C4-2B (cell line): ENCODE measurements at regions not wholly inside any gene's neighbourhood (a gene's known extent, or its start where the extent isn't known, plus 50 kb on each side); places are given as distances from the start of the nearest gene placed in this dataset.

Experiments used
- H3K27ac ChIP-seq: fragments of 450-650 bp; 2 replicates; pipeline ENCODE4 v1.5.1; 2017
- CTCF ChIP-seq: fragments of 450-650 bp; conservative IDR thresholded peaks from 2 replicates; pipeline ENCODE4 v1.5.1; 2017; ENCODE audit warnings: mild to moderate bottlenecking
- ZFX ChIP-seq: fragments of 450-650 bp; IDR thresholded peaks from 2 replicates; pipeline ENCODE4 v1.6.1; 2017

GRCh38 chr4:138310991-138311390, 68.8 kb upstream of the SLC7A11 start:
- no peak for TF ChIP-seq ZFX
- TF ChIP-seq CTCF = no peak
- no peak overlapping the region for H3K27ac ChIP-seq

- H3K27ac ChIP-seq = no peak overlapping the region
- TF ChIP-seq CTCF (no peak), ZFX (no peak)
These were observed 68.3 kb upstream of the SLC7A11 start for GRCh38 chr4:138310498-138310897.

DNA sequence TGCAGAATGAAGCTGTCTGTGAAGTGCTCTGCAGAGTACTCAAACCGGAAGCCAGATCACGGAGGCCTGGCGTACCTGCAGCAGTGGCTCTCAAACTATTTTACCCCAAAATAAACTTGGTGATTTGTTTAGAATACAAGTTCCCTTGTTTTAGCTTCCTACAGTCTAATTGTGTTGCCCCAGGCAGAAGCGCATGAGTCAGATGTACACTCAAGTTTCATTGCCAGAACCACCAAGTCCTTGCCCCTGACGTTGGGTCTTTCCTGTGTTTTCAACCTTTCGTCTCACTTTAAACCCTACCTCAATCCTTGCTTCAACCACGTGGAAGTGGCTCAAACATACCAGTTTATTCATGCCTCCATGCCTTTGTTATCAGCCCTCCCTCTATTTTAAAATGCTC, 66.2 kb upstream of the SLC7A11 start:
- TF ChIP-seq CTCF (no peak), ZFX (no peak)
- no peak overlapping the region for H3K27ac ChIP-seq

DNA sequence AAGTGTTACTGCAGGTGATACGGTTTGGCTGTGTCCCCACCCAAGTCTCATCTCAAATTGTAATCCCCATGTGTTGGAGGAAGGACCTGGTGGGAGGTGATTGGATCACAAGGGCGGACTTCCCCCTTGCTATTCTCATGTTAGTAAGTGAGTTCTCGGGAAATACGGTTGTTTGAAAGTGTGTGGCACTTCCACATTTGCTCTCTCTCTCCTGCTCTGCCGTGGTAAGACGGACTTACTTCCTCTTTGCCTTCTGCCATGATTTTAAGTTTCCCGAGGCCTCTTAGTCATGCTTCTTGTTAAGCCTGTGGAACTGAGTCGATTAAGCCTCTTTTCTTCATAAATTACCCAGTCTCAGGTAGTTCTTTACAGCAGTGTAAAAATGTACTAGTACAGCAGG, 65.2 kb upstream of the SLC7A11 start:
- no peak for TF ChIP-seq ZFX
- no peak for TF ChIP-seq CTCF
- H3K27ac ChIP-seq = no peak overlapping the region

DNA sequence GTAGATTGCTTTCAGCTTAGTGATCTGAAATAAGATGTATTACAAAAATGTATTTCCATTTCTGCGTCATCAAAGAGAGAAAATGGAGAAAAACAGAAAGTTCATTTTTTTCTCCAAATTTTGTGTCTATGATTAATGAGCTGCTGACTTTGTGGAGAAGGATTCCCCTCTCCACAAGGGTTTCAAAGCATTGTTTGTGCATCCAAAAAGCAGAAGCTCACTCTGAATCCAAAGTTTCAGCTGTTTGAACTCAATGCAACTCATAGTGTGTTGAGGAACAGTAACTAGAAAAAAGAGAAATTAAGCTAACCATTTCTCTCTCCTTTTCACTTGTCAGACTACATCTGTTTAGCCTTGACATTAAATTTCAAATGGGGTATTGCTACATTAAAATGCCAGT, 62.9 kb upstream of the SLC7A11 start:
- TF ChIP-seq CTCF (no peak), ZFX (no peak)
- H3K27ac ChIP-seq = no peak overlapping the region

GRCh38 chr4:138301536-138301935, 59.4 kb upstream of the SLC7A11 start:
- TF ChIP-seq CTCF (no peak), ZFX (no peak)

GRCh38 chr4:138300616-138301015, 58.5 kb upstream of the SLC7A11 start:
- TF ChIP-seq CTCF = no peak
- no peak for TF ChIP-seq ZFX
- no peak overlapping the region for H3K27ac ChIP-seq

More at GRCh38 chr4:138301536-138301935, 59.4 kb upstream of the SLC7A11 start:
- no peak overlapping the region for H3K27ac ChIP-seq

GRCh38 chr4:138299881-138300280, 57.7 kb upstream of the SLC7A11 start:
- TF ChIP-seq CTCF = no peak
- H3K27ac ChIP-seq = no peak overlapping the region
